IMR-90 (cell line): ENCODE measurements at regions not wholly inside any gene's neighbourhood (a gene's known extent, or its start where the extent isn't known, plus 50 kb on each side); places are given as distances from the start of the nearest gene placed in this dataset.

Experiments
- ATAC-seq: fragments of 200-7000 bp; cut with Tn5 transposase; 2 replicates; pipeline ENCODE4 v1.9.1; 2020; ENCODE audit warnings: low read depth, mild to moderate bottlenecking, moderate library complexity
- BruUV-seq: library from RNA; stranded (reverse); fragments of 400-500 nt; replicated peaks from 2 replicates; lab custom pipeline; 2021; lab: Mats Ljungman, UMichigan
- CTCF ChIA-PET: fragments of 300-600 bp; formaldehyde crosslinking; extraction: SDS; loops from one replicate; lab custom pipeline; 2021; ENCODE audit warnings: antibody characterized with exemption; lab: Yijun Ruan, JAX
- POLR2A ChIA-PET: fragments of 300-600 bp; sonication (Branson Sonifier 250); formaldehyde crosslinking; loops from one replicate; lab custom pipeline; 2022; ENCODE audit warnings: antibody characterized with exemption; ENCODE audit not compliant: unreplicated experiment; lab: Charles Lee
- DNase-seq: peaks from one replicate; pipeline ENCODE4 v3.0.0; 2013
- H2AFZ ChIP-seq: replicated peaks from 2 replicates; pipeline ENCODE3; 2013; ENCODE audit warnings: low read length, mild to moderate bottlenecking; ENCODE audit not compliant: poor library complexity
- H2AK5ac ChIP-seq: 2 replicates; pipeline ENCODE4 v1.6.1; 2013; ENCODE audit warnings: low read depth, low read length, inconsistent platforms
- H2AK9ac ChIP-seq: replicated peaks from 2 replicates; pipeline ENCODE3; 2013; ENCODE audit warnings: mild to moderate bottlenecking, low read depth, low read length, moderate library complexity; ENCODE audit not compliant: poor library complexity
- H2BK120ac ChIP-seq: 2 replicates; pipeline ENCODE4 v1.6.1; 2013; ENCODE audit warnings: low read depth, low read length, inconsistent platforms
- H2BK15ac ChIP-seq: 3 replicates; pipeline ENCODE4 v1.6.1; 2013; ENCODE audit warnings: low read depth, low read length, inconsistent platforms
- H2BK20ac ChIP-seq: 2 replicates; pipeline ENCODE4 v1.6.1; 2013; ENCODE audit warnings: low read depth, mild to moderate bottlenecking, inconsistent platforms, low read length, moderate library complexity
- H2BK5ac ChIP-seq: 2 replicates; pipeline ENCODE4 v1.6.1; 2013; ENCODE audit warnings: mild to moderate bottlenecking, low read depth, low read length, inconsistent platforms; ENCODE audit not compliant: poor library complexity, severe bottlenecking
- H3K14ac ChIP-seq: replicated peaks from 2 replicates; pipeline ENCODE4 v1.6.1; 2013; ENCODE audit warnings: low read depth, low read length, inconsistent platforms
- H3K18ac ChIP-seq: 2 replicates; pipeline ENCODE4 v1.6.1; 2013; ENCODE audit warnings: low read depth, low read length, control low read depth
- H3K23ac ChIP-seq: 2 replicates; pipeline ENCODE4 v1.6.1; 2013; ENCODE audit warnings: low read depth, low read length, inconsistent platforms
- H3K27ac ChIP-seq: 2 replicates; pipeline ENCODE4 v1.5.1; 2013; ENCODE audit warnings: mild to moderate bottlenecking, control low read depth, low read length; ENCODE audit not compliant: insufficient read depth
- H3K27me3 ChIP-seq: 2 replicates; pipeline ENCODE4 v1.6.1; 2013; ENCODE audit warnings: low read length; ENCODE audit not compliant: control insufficient read depth, insufficient read depth
- H3K36me3 ChIP-seq: 2 replicates; pipeline ENCODE4 v1.6.1; 2013; ENCODE audit warnings: low read length, mixed read lengths; ENCODE audit not compliant: control insufficient read depth, insufficient read depth
- H3K4ac ChIP-seq: 2 replicates; pipeline ENCODE4 v1.6.1; 2013; ENCODE audit warnings: low read depth, low read length, inconsistent platforms
- H3K4me1 ChIP-seq: 2 replicates; pipeline ENCODE4 v1.6.1; 2013; ENCODE audit warnings: low read length, mixed read lengths; ENCODE audit not compliant: control insufficient read depth, insufficient read depth
- H3K4me2 ChIP-seq: 2 replicates; pipeline ENCODE4 v1.6.1; 2013; ENCODE audit warnings: low read depth, mild to moderate bottlenecking, control low read depth, low read length, moderate library complexity
- H3K4me3 ChIP-seq: 2 replicates; pipeline ENCODE4 v1.5.1; 2013; ENCODE audit warnings: low read depth, mild to moderate bottlenecking, control low read depth, low read length, moderate library complexity; ENCODE audit not compliant: insufficient read depth
- H3K56ac ChIP-seq: 2 replicates; pipeline ENCODE4 v1.6.1; 2013; ENCODE audit warnings: low read length, inconsistent platforms; ENCODE audit not compliant: insufficient read depth; ENCODE audit errors: extremely low read depth
- H3K79me1 ChIP-seq, 2 experiments: 2 replicates each; pipeline ENCODE4 v1.6.1; 2013; ENCODE audit warnings: low read length in 2 of 2, inconsistent platforms in 1 of 2, low read depth in 1 of 2
- H3K9ac ChIP-seq: 2 replicates; pipeline ENCODE4 v1.6.1; 2013; ENCODE audit warnings: low read depth, low read length, control low read depth
- H3K9me1 ChIP-seq: 2 replicates; pipeline ENCODE4 v1.6.1; 2013; ENCODE audit warnings: low read length, inconsistent platforms; ENCODE audit not compliant: insufficient read depth
- H3K9me3 ChIP-seq: 2 replicates; pipeline ENCODE4 v1.6.1; 2013; ENCODE audit warnings: low read length; ENCODE audit not compliant: control insufficient read depth, insufficient read depth
- H4K20me1 ChIP-seq: 2 replicates; pipeline ENCODE4 v1.6.1; 2013; ENCODE audit warnings: low read length, inconsistent platforms; ENCODE audit not compliant: insufficient read depth
- H4K5ac ChIP-seq: 2 replicates; pipeline ENCODE4 v1.6.1; 2013; ENCODE audit warnings: mild to moderate bottlenecking, low read depth, low read length, control low read depth
- H4K8ac ChIP-seq, 2 experiments: 2 replicates each; pipeline ENCODE4 v1.6.1; 2013; ENCODE audit warnings: low read depth in 2 of 2, low read length in 2 of 2, control low read depth in 1 of 2, inconsistent platforms in 1 of 2
- H4K91ac ChIP-seq: 2 replicates; pipeline ENCODE4 v1.6.1; 2013; ENCODE audit warnings: low read depth, low read length, inconsistent platforms; ENCODE audit not compliant: insufficient read depth
- BHLHE40 ChIP-seq: fragments of 150-350 bp; IDR thresholded peaks from 2 replicates; pipeline ENCODE4 v1.6.1; 2016; ENCODE audit warnings: mild to moderate bottlenecking, low read depth, low read length
- CEBPB ChIP-seq: IDR thresholded peaks from 2 replicates; pipeline ENCODE4 v1.6.1; 2012; ENCODE audit warnings: low read depth, low read length, improper control_type of control experiment
- FOS ChIP-seq: fragments of 150-350 bp; IDR thresholded peaks from 2 replicates; pipeline ENCODE4 v1.6.1; 2016; ENCODE audit warnings: low read depth, low read length
- MXI1 ChIP-seq: IDR thresholded peaks from 2 replicates; pipeline ENCODE4 v1.6.1; 2012; ENCODE audit warnings: low read depth, mild to moderate bottlenecking, low read length, moderate library complexity, borderline replicate concordance
- NFE2L2 ChIP-seq: fragments of 150-350 bp; IDR thresholded peaks from 2 replicates; pipeline ENCODE4 v1.6.1; 2016; ENCODE audit warnings: low read depth, mild to moderate bottlenecking, low read length
- POLR2A ChIP-seq: IDR thresholded peaks from 2 replicates; pipeline ENCODE4 v1.6.1; 2012; ENCODE audit warnings: mild to moderate bottlenecking, low read depth, low read length
- RAD21 ChIP-seq: IDR thresholded peaks from 2 replicates; pipeline ENCODE4 v1.6.1; 2012; ENCODE audit warnings: low read length, improper control_type of control experiment
- RCOR1 ChIP-seq: IDR thresholded peaks from 2 replicates; pipeline ENCODE4 v1.6.1; 2012; ENCODE audit warnings: mild to moderate bottlenecking, low read length, improper control_type of control experiment; ENCODE audit not compliant: insufficient replicate concordance
- RFX5 ChIP-seq: IDR thresholded peaks from 2 replicates; pipeline ENCODE4 v1.8.0; 2012; ENCODE audit warnings: low read depth, mild to moderate bottlenecking, low read length, moderate library complexity
- SMC3 ChIP-seq: fragments of 150-350 bp; IDR thresholded peaks from 2 replicates; pipeline ENCODE4 v1.6.1; 2016; ENCODE audit warnings: low read depth, mild to moderate bottlenecking, antibody characterized with exemption, low read length, moderate library complexity
- WGBS, 2 experiments: methylation state at CpG; one replicate each; pipeline versions ENCODE4 v1.1.5 to v1.1.7; 2013; ENCODE audit warnings: missing lambda C conversion rate in 2 of 2; ENCODE audit not compliant: insufficient read length in 1 of 2; ENCODE audit errors: extremely low coverage in 2 of 2; 5-methylcytosine and 5-hydroxymethylcytosine counted together
- dilution Hi-C: fragments of 300-500 bp; cut with HindIII; formaldehyde crosslinking; loops from one replicate; pipeline ENCODE4 v1.14.3; 2018; ENCODE audit warnings: low sequenced_read_pairs; ENCODE audit not compliant: unreplicated experiment
- in situ Hi-C: fragments of 300-500 bp; cut with MboI; formaldehyde crosslinking; loops from 3 replicates; pipeline ENCODE4 v1.14.3; 2019; ENCODE audit warnings: low sequenced_read_pairs, inconsistent platforms, mixed read lengths
- intact Hi-C: fragments of 100-400 bp; cut with micrococcal nuclease; formaldehyde crosslinking; loops from 2 replicates; pipeline ENCODE4 v1.10.0; 2022
- TF ChIP-seq, protein P1 (sequence below): conservative IDR thresholded peaks from 2 replicates; pipeline ENCODE4 v1.5.1; 2012; ENCODE audit warnings: mild to moderate bottlenecking, low read depth, low read length, improper control_type of control experiment

GRCh38 chr3:82093641-82094040 is 332.2 kb upstream of the GBE1 start:
- H2BK15ac ChIP-seq = no peak overlapping the region
- H2AK9ac ChIP-seq = no peak overlapping the region
- ATAC-seq (no peak), DNase-seq (no peak)
- in situ Hi-C loops = no loop called here
- H3K4me2 ChIP-seq = no peak overlapping the region
- H3K9ac ChIP-seq = no peak overlapping the region
- H3K56ac ChIP-seq = no peak overlapping the region
- H3K9me1 ChIP-seq = no peaks in the 10 kb centered on the region
- no peak overlapping the region for H3K4ac ChIP-seq
- intact Hi-C loops = no loop called here
- H4K91ac ChIP-seq = no peak overlapping the region
- BruUV-seq = no TSS peak
- no peak overlapping the region for H3K23ac ChIP-seq
- no peak overlapping the region for H3K4me3 ChIP-seq
- TF ChIP-seq SMC3 (no peak), BHLHE40 (no peak), CEBPB (no peak), RAD21 (no peak), POLR2A (no peak), RCOR1 (no peak), NFE2L2 (no peak), FOS (no peak), RFX5 (no peak), MXI1 (no peak)
- TF ChIP-seq, protein P1, sequence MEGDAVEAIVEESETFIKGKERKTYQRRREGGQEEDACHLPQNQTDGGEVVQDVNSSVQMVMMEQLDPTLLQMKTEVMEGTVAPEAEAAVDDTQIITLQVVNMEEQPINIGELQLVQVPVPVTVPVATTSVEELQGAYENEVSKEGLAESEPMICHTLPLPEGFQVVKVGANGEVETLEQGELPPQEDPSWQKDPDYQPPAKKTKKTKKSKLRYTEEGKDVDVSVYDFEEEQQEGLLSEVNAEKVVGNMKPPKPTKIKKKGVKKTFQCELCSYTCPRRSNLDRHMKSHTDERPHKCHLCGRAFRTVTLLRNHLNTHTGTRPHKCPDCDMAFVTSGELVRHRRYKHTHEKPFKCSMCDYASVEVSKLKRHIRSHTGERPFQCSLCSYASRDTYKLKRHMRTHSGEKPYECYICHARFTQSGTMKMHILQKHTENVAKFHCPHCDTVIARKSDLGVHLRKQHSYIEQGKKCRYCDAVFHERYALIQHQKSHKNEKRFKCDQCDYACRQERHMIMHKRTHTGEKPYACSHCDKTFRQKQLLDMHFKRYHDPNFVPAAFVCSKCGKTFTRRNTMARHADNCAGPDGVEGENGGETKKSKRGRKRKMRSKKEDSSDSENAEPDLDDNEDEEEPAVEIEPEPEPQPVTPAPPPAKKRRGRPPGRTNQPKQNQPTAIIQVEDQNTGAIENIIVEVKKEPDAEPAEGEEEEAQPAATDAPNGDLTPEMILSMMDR = no peak
- dilution Hi-C loops = no loop called here
- H3K79me1 ChIP-seq = no peaks in the 10 kb centered on the region
- H3K18ac ChIP-seq = no peak overlapping the region
- no peaks in the 10 kb centered on the region for H3K27me3 ChIP-seq
- CTCF ChIA-PET = interaction anchor here (0.6 kb wide), 1 partner anchor 628 kb away, joined by 3 read pairs; no protein-coding TSS in a partner anchor
- H2BK20ac ChIP-seq = no peak overlapping the region
- POLR2A ChIA-PET = no interaction called here
- H3K4me1 ChIP-seq = no peaks in the 10 kb centered on the region
- H2AFZ ChIP-seq = no peak overlapping the region
- no peak overlapping the region for H2BK120ac ChIP-seq
- H4K5ac ChIP-seq = no peak overlapping the region
- H3K9me3 ChIP-seq = no peaks in the 10 kb centered on the region
- no peak overlapping the region for H2AK5ac ChIP-seq
- no peaks in the 10 kb centered on the region for H3K36me3 ChIP-seq
- H4K8ac ChIP-seq = no peak overlapping the region
- no peak overlapping the region for H2BK5ac ChIP-seq
- WGBS, 2 experiments = no CpG with 5 or more reads among the region's 3 CpGs
- H3K14ac ChIP-seq = no peak overlapping the region
- H4K20me1 ChIP-seq = no peaks in the 10 kb centered on the region
- no peak overlapping the region for H3K27ac ChIP-seq
